ENCODE measurements at regions not wholly inside any gene's neighbourhood (a gene's known extent, or its start where the extent isn't known, plus 50 kb on each side); places are given as distances from the start of the nearest gene placed in this dataset.
"Not testable (repeated sequence)": the region's sequence is repeated elsewhere in the genome, so short reads cannot be mapped to it uniquely, and the experiment has no call there.

DNA sequence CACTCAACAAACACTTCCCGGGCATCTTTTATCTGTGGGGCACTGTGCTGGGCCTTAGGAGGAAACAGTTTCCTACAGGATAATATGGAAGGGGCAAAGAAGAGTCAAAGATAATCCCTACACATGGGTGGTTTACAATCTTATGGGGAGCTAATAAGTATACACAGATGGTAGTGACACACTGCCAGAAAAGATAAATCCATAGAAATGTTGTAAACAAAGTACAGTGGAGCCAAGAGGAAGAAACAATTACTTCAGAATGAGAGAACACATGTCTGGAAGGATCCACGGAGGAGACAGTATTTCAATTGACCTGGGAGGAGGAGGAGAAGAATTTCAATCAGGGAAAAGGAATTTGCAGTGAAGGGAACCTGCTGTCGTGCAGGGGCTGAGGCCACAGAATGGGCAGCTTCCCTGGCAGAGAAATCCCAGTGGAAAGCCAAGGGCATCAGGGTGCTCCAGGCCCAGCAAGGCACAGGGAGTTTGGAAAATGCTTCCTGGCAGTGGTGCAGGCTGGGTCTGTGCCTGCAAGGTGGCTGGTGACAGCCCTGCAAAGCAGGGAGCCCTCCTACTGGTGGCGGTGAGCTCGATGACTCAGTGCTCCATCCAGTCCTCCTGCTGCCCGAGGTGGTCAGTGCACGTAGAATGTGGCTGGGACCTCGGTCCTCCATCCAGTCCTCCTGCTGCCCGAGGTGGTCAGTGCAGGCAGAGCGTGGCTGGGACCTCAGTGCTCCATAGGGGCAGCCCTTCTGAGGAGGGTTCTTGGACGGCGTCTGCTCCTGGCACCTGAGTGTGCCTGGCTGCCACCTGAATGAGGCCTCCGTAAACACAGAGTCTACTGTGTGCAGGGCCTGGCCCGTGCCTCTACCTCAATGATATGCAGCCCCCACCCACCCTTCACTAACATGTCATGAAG lies 444.3 kb upstream of the B3GAT1 start:
- H3K27ac Mint-ChIP-seq = no peak overlapping the region
- H3K4me3 Mint-ChIP-seq = no peak overlapping the region
- no peaks in the 10 kb centered on the region for H3K4me1 Mint-ChIP-seq (ENCODE audit: low read depth)
- peaks cover 5% of the 10 kb centered on the region for H3K27me3 Mint-ChIP-seq
- H3K9me3 Mint-ChIP-seq (ENCODE audit: low read depth) = no peaks in the 10 kb centered on the region
- no peaks in the 10 kb centered on the region for H3K36me3 Mint-ChIP-seq

DNA sequence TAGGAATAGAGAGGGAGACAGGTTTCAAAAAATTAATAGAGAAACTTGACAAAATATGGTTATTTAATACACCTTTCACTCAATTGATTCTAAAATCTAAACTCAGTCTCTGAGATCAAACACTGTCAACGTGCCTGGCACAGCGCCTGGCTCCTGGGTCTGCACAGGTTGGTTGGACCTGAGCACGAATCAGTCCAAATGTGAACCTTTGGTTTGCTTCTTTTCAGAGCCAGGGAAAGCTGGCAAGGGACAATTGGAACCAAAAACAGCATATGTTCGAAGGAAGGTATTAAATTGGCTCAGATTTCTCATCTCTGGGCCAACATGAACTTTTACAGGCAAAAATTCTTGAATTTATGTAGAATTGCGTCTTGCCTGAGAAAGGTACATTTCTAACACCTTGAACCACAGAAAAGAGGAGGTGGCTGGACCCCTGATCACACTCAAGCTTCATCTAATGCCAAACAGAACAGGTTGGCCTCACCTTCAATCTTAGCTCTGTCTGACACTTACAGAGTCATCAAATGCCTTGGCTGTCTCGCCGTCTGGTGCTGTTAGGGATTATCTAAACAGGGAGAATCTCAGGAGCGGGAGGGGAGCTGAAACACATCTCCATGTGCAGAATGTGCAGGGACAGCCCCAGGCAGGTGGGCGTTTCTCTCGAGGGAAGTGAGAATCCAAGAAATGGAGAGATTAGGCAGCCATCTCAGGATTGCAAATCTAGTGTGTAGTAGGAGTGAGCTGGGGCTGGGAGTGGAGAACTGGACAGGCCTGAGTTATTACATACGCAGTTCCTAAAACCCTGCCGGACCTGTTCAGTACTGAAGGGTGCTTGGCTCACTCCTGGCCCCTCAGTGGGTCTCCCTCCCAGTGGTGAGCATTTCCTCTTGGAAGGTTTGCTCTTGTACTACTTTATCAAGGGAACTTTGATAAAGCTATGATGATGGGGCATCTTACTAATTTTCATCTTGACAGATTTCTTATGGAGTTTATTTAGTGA lies 442.2 kb upstream of the B3GAT1 start:
- no peaks in the 10 kb centered on the region for H3K4me1 Mint-ChIP-seq (ENCODE audit: low read depth)
- H3K4me3 Mint-ChIP-seq = no peak overlapping the region
- no peaks in the 10 kb centered on the region for H3K36me3 Mint-ChIP-seq
- no peak overlapping the region for H3K27ac Mint-ChIP-seq
- H3K27me3 Mint-ChIP-seq = peaks cover 3% of the 10 kb centered on the region
- no peaks in the 10 kb centered on the region for H3K9me3 Mint-ChIP-seq (ENCODE audit: low read depth)

DNA sequence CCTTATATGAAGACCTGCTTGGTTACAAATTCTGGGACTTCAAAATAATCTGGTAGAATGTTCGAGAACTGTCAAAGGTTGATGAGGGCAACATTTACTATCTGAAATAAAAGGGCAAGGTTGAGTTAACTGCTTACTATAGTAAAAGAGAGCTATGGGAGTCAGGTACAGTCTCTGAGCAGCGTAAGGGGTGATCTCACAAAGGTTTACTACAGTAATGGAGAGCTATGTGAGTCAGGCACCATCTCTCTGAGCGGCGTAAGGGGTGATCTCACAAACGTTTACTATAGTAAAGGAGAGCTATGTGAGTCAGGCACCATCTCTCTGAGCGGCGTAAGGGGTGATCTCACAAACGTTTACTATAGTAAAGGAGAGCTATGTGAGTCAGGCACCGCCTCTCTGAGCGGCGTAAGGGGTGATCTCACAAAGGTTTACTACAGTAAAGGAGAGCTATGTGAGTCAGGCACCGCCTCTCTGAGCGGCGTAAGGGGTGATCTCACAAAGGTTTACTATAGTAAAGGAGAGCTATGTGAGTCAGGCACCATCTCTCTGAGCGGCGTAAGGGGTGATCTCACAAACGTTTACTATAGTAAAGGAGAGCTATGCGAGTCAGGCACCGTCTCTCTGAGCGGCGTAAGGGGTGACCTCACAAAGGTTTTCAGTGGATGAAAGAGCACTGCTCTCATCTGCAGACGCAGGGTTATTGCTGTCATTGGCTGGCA lies 439.6 kb upstream of the B3GAT1 start:
- not testable (repeated sequence) for H3K4me1 Mint-ChIP-seq (ENCODE audit: low read depth); H3K4me3 Mint-ChIP-seq; H3K9me3 Mint-ChIP-seq (ENCODE audit: low read depth); H3K36me3 Mint-ChIP-seq; H3K27ac Mint-ChIP-seq; H3K27me3 Mint-ChIP-seq

DNA sequence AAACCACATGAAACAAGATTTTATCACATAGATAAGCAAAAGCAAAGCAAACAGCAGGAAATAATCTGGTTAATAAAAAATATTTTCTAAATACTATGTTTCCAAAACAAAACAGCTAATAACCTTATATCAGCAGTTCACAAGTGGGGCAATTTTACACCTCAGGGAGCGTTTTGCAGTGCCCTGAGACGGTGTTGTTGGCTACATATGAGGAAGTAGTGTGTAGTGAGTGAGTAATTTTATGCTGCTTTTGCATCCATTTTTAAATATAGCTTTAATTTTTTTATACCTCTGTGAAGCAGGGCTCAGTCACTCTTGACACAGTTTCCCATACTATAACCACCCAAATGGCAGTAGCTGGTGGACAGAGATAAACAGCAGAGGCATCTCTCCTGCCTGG lies 438.5 kb upstream of the B3GAT1 start:
- no peaks in the 10 kb centered on the region for H3K36me3 Mint-ChIP-seq
- H3K9me3 Mint-ChIP-seq (ENCODE audit: low read depth) = no peaks in the 10 kb centered on the region
- no peak overlapping the region for H3K4me3 Mint-ChIP-seq
- no peaks in the 10 kb centered on the region for H3K27me3 Mint-ChIP-seq
- no peak overlapping the region for H3K27ac Mint-ChIP-seq
- no peaks in the 10 kb centered on the region for H3K4me1 Mint-ChIP-seq (ENCODE audit: low read depth)

DNA sequence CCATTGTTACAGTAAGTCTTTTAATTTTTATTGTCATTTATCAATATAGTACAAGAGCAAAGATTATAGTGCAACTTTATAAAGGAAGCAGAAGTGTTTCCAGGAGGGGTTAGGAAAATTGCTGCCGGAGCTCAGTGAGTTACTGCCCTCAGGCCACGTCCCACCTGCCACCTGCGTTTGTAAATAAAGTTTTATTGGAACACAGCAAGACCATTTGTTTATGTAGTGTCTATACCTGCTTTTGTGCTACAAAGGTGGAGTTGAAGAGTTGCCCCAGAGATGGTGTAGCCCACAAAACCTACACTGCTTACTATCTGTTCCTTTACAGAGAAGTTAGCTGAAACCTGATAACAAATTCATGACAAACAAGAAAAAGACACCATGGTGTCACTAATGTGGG lies 437.8 kb upstream of the B3GAT1 start:
- H3K27ac Mint-ChIP-seq = no peak overlapping the region
- H3K9me3 Mint-ChIP-seq (ENCODE audit: low read depth) = no peaks in the 10 kb centered on the region
- H3K4me3 Mint-ChIP-seq = no peak overlapping the region
- H3K4me1 Mint-ChIP-seq (ENCODE audit: low read depth) = no peaks in the 10 kb centered on the region
- H3K36me3 Mint-ChIP-seq = no peaks in the 10 kb centered on the region
- no peaks in the 10 kb centered on the region for H3K27me3 Mint-ChIP-seq

DNA sequence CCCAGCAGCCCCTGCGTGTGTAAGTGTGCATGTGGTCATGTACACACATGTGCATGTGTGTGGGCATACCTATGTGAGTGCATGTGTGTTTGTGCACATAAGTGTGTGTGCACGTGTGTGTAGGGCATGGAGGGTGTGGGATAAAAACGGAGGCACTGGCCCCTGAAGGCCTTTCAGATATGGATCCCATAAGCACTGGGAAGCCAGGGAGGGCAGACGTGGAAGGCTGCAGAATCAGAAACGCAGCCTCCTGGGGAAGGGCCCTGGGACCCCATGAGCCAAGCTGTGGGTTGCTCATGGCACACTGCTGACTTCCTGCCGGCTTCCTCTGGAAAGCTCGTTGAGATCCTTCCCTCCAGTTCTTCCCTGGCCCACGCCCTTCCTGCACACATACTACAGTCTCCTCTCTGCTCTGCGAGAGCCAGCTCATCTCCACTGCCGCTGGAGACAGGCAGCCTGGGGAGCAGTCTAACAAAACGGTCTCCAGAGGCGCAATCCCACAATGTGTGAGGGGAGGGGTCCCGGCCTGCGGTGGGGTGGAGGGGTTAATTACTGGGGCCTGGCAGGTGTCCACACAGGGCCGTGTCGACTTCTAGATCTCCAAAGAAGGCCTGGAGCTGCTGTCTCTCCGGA lies 435.2 kb upstream of the B3GAT1 start:
- H3K9me3 Mint-ChIP-seq (ENCODE audit: low read depth) = no peaks in the 10 kb centered on the region
- no peaks in the 10 kb centered on the region for H3K36me3 Mint-ChIP-seq
- no peaks in the 10 kb centered on the region for H3K4me1 Mint-ChIP-seq (ENCODE audit: low read depth)
- no peak overlapping the region for H3K27ac Mint-ChIP-seq
- no peak overlapping the region for H3K4me3 Mint-ChIP-seq
- H3K27me3 Mint-ChIP-seq = peaks cover 4% of the 10 kb centered on the region

DNA sequence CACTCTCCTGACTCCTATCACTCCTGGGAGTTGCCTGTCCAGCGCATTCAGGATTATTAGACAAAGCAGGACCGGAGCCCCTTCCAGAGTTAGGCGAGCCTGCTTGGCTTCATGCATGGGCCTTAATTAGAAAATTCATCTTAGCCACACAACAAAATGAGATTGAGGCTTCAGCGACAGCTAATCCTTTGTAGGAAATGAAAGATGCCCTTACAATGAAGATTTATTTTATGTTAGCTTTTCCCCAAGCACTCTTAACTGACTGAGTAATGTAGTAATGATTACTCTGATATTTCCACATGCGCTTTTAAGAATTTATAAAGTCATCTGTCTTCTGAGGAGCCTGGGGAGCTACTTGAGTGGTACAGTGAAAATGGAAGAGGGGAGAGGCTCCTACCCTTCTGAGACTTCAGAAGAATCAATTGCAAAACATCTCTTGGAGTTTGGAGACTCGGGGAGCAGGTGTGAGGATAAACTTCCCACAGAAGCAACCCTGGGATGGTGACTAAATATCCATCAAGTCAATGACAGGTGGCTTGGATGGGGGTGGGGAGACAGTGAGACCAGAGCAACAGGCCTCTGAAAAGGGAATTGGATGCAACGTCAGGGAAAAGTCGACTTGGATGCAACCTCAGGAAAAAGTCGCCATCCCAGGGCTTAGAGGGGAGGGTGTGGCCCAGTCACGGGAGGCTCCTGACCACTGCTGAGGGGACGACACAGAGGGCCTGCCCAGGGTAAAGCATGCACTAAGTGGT lies 434.5 kb upstream of the B3GAT1 start:
- Mint-ChIP-seq H3K36me3 (no peaks in the 10 kb centered on the region), H3K27me3 (peaks cover 4% of the 10 kb centered on the region), H3K4me1 (ENCODE audit: low read depth) (no peaks in the 10 kb centered on the region), H3K4me3 (no peak overlapping the region), H3K27ac (no peak overlapping the region), H3K9me3 (ENCODE audit: low read depth) (no peaks in the 10 kb centered on the region)

DNA sequence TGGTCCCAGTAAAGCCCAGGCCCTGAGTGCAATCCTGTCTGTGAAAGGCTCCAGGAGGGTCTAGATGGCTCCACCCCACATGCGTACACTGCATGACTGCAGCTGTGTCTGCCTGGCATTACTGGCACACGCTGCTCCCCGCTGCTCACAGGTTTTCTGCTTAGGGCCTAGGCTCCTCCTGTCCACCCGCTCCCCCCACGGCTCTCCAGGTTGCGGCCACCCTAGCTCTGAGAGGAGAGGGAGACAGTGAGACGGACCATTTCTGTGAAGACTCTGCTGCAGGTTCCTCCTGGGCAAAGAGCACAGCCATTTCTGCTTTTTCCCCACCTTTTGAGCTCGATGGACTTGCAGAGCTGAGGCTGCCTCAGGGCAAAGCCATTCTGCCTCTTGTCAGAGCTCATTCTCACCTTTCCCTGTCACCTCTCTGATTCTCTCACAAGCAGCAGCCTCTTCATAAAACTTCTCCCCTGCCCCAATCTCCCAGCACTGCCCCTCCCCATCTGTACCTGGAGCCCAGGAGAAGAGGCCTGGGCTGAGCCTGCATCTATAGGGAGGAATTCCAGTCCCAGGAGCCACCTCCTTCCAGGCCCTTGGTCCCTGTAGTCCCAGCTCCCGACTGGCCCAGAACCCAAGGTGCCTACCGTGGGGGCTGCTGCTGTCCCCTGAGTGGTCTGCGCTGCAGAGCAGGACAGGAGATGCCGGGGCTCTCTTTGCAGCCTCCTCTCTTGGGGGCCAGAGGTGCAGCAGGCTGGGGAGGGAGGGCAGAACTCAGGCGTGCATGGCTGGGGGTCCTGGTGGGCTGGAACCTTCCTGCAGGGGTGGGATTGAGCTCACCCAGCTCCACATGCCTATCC lies 433.7 kb upstream of the B3GAT1 start:
- Mint-ChIP-seq H3K4me3 (no peak overlapping the region), H3K4me1 (ENCODE audit: low read depth) (no peaks in the 10 kb centered on the region), H3K9me3 (ENCODE audit: low read depth) (no peaks in the 10 kb centered on the region), H3K36me3 (no peaks in the 10 kb centered on the region), H3K27me3 (peaks cover 4% of the 10 kb centered on the region), H3K27ac (no peak overlapping the region)

DNA sequence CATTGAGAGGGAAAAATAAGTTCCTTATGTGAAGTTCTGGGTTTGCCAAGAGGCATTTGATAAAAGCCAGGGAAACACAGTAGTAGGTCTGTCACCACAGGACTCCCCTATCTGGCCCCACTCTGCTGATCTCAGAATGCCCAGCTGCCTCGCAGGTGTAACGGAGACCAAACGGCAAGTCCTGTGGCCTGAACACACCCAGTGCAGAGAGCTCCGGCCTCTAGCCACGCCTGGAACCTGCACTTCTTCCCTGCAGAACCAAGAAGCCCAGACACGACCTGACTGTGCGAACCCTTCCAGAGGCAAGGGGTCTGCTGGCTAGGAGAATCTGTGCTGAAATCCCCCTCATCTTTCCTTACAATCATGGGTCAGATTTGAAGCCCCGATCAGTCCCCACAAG lies 432.8 kb upstream of the B3GAT1 start:
- no peaks in the 10 kb centered on the region for H3K9me3 Mint-ChIP-seq (ENCODE audit: low read depth)
- H3K36me3 Mint-ChIP-seq = no peaks in the 10 kb centered on the region
- H3K4me3 Mint-ChIP-seq = no peak overlapping the region
- no peaks in the 10 kb centered on the region for H3K4me1 Mint-ChIP-seq (ENCODE audit: low read depth)
- no peak overlapping the region for H3K27ac Mint-ChIP-seq
- H3K27me3 Mint-ChIP-seq = peaks cover 9% of the 10 kb centered on the region

DNA sequence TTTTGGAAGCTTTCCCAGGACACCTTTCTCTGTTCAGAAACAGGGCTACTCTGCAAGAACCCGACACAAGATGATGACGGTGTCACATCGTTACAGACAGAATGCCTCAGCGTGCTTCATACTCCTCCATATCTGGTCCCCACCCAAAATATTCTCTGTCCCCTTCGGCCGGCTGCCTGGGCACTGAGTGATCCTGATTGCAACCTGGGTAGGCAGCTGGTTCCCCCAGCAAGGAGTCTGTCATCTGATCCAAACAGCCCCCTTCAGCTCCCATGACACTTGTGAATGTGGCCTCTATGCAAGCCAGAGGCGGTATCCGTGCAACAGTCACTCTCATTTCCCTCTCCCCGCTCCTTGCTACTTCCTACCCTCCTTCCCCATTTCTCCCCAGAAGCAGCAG lies 431.7 kb upstream of the B3GAT1 start:
- Mint-ChIP-seq H3K27me3 (peaks cover 9% of the 10 kb centered on the region), H3K9me3 (ENCODE audit: low read depth) (no peaks in the 10 kb centered on the region), H3K27ac (no peak overlapping the region), H3K4me3 (no peak overlapping the region), H3K4me1 (ENCODE audit: low read depth) (no peaks in the 10 kb centered on the region), H3K36me3 (no peaks in the 10 kb centered on the region)

DNA sequence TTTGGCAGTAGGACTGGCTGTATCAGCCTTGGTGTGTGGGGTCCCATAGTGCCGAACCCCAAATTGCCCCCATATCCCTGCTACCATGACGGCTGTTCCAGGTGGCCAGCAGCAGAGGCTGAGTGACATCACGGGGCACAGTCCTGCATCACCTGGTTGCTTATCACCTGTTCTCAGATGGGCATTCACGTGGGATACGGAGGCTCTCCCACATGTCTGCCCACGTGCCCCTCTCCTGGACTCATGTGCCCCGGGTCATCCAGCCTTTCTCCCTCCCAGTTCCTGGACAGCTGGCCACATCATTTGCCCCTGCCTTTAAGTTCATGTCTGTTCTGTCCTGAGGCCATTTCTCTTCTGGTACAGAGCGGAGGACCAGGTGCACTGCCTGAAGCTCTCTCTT lies 431.0 kb upstream of the B3GAT1 start:
- Mint-ChIP-seq H3K27me3 (peaks cover 9% of the 10 kb centered on the region), H3K4me3 (no peak overlapping the region), H3K27ac (no peak overlapping the region), H3K36me3 (no peaks in the 10 kb centered on the region), H3K4me1 (ENCODE audit: low read depth) (no peaks in the 10 kb centered on the region), H3K9me3 (ENCODE audit: low read depth) (no peaks in the 10 kb centered on the region)

DNA sequence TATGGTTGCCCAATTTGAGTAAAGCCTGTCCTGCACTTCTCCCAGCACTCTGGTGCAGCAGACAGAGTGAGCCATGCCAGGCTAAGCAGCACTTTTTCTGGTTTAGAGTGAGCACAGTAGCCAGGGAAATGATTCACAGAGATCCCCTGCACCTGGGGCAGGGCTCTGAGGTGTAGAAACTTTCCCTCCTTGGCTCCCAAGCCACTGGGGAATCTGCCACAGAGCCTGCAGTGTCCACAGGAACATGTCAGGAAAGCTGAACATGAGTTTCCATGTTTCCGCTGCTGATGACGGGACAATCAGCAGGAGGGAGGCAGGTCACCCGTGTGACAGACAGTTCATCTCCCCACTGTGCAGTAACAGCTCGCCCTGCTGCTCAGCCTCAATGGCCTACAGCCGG lies 429.9 kb upstream of the B3GAT1 start:
- Mint-ChIP-seq H3K27me3 (peaks cover 9% of the 10 kb centered on the region), H3K27ac (no peak overlapping the region), H3K9me3 (ENCODE audit: low read depth) (no peaks in the 10 kb centered on the region), H3K36me3 (no peaks in the 10 kb centered on the region), H3K4me1 (ENCODE audit: low read depth) (no peaks in the 10 kb centered on the region), H3K4me3 (no peak overlapping the region)

DNA sequence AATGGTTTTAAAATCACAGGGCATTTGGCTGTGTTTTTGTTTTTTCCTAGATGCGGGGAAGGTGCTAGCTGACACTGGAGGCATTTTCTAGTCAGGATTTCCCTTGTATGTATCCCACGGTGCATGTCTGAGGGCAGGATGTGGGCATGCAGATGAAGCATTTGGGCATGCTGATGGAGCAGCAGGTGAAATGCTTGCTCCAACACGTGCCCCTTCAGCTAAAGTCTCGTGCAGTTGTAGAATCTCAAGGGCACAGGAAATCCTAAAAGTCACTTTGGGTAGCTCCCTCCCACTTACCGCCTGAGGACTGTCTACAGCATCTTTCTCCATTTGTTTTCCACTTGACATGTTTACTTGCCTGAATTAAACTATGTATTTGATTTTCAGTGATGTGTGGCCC lies 429.4 kb upstream of the B3GAT1 start:
- Mint-ChIP-seq H3K4me1 (ENCODE audit: low read depth) (no peaks in the 10 kb centered on the region), H3K4me3 (no peak overlapping the region), H3K36me3 (no peaks in the 10 kb centered on the region), H3K27ac (no peak overlapping the region), H3K9me3 (ENCODE audit: low read depth) (no peaks in the 10 kb centered on the region), H3K27me3 (peaks cover 9% of the 10 kb centered on the region)

All from activated naive CD8-positive, alpha-beta T cell (primary cell).